GM19035 (cell line): ENCODE measurements at regions not wholly inside any gene's neighbourhood (a gene's known extent, or its start where the extent isn't known, plus 50 kb on each side); places are given as distances from the start of the nearest gene placed in this dataset.

Experiments
- ATAC-seq: cut with Tn5 transposase; IDR thresholded peaks from one replicate; pipeline ENCODE4 v1.9.1; 2021; ENCODE audit not compliant: unreplicated experiment

DNA sequence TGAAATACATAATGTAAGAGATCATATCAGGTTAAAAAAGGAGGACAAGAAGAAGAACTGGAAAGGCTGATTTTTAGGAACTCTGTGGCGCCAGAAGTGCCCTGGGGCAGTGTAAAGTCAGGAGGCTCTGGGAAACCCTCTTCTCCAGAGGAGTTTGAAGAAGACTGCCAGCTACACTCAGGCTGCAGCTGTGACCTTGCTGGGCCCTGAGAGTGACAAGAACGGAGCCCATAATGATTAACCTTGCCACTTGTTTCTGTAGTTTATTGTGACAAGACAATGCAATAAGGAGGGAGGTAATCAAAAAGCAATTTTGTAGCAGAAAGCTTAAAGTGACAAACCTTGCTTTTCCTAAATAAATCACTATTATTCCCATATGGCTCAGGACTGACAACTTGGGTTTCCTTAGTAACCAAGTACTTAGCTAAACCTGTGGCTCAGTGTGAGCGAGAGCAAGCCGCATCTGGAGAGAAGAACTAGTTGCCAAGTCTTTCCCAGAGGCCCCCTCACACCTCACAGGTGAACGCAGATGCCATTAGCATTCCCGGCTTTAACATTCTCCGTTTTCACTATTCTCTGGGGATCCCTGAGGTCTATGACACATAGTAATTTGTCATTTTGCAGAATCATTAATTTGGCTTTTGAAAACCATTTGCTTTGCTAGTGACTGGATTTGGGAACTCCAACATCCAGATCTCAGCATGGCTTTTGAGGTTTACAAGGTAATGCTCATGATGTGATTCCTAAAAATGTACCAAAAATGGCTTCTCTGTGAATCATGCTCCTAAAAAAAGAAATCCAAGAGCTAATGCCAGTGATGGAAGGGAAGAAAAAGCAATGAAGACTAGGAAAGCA, 115.9 kb downstream of the OMA1 start:
- no peak for ATAC-seq

DNA sequence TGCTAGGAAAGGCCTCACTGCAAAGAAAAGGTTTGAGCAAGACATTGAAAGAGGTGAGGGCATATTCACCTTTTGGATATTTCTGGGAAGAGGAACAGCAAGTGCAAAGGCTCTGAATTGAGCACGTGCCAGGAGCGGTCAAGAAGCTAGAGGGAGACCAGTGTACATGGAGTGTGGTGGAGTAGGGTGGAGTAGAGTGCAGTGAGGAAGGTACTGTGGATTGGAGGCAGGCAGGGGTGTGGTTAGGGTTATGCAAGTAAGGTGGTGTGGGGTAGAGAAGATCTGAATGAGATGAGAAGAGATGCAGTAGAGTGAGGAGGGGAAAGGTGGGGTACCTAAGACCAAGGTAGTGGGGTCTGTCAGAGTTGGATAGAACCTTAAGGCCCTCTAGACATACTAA, 119.6 kb downstream of the OMA1 start:
- no peak for ATAC-seq

DNA sequence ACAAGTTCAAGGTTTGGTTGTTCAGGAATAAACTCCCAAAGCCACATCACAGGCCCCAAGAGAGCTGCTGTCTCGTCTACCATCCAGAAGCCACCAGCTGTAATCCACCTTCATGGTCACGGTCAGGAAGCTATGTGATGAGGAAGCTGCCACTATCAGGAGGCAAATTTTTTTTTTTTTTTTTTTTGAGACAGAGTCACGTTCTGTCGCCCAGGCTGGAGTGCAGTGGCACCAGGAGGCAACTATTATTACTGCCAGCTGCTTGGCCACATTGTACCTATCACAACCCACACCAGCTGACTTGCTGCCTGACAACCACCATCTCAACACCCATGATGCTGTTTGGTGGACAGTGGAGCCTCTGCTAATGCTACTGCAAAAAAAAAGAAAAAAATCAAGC, 124.1 kb downstream of the OMA1 start:
- no peak for ATAC-seq

DNA sequence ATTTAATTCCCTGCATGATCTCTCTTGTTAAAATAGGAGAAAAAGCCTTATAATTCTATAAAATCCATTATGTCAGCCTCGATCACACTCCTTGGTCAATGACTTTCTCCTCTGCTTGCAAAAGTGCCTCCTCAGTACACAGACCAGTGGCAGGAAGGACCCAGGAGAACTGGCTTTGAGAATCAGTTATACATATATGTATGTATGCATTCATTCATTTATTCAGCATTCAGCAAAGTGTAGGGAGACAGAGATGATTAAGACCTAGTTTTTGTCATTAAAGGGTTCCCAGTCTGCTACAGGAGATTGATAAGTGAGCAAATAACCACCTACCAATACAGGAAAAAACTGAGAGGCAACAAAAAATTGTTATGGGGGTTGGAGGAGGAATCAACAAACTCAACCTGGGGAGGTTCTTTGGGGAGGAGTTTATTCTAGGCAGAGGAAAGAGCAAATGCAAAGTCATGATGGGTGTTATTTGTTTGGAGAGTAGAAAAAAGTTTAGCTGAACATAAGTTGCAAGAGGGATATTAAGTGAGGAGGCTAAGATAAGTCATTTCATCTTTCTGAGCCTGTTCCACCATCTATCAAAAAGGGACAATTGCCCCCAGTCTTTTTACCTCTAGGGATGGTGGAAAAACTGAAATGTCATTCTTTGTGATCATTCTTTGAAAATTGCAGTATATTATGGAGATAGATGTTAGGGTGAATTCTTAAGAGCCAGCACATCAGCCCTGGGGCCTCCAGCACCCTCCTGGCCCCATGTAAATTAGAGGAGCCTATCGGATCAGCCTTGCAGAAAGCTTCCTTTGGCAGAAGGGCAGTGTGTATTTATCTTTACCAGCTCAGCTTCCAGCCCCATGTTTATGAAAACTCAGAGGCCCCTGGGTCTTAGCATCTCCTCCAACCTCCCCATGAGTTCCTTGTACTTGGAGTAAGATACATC, 128.0 kb downstream of the OMA1 start:
- ATAC-seq: no peak

DNA sequence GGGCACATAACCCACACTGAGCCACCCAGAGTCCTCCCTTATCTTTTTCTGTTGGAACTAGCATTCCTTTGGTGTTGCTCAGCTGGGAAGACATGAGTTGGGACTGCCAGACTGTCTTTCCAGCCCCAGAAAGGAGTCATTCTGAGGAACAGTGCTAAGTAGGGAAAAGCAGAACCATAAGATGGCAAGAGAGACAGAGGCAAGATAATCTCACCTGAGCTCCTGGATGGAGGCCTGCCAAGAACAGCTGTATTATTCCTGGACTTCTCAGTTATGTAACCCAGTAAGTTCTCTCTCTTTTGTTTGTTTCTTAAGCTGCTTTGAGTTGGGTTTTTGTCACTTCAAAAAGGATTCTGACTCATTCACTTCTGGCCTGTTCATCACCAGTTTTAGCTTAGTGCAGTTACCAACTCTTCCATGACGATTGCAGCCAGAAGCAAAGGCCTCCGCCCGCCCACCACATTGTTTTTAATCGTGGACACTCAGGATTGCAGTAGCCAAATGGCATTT, 134.4 kb downstream of the OMA1 start:
- no peak for ATAC-seq

DNA sequence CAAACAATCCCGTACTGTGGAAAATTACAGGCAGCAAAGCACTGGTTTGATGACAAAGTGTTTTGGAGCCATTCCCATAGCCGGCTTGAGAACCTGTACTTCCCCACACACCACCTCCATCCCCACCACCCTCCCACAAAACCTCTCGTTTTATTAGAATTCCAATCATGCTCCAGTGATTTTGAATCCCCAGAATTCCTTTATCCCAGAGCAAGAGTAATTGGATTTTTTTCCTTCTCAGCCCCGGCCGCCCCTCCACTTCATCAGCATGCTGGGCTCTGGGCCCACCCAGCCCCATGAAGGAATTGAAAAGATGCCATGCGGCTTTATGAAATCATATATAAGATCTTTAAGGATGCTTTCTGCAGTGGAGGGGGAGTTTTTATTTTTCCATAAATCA, 136.6 kb downstream of the OMA1 start:
- no peak for ATAC-seq

DNA sequence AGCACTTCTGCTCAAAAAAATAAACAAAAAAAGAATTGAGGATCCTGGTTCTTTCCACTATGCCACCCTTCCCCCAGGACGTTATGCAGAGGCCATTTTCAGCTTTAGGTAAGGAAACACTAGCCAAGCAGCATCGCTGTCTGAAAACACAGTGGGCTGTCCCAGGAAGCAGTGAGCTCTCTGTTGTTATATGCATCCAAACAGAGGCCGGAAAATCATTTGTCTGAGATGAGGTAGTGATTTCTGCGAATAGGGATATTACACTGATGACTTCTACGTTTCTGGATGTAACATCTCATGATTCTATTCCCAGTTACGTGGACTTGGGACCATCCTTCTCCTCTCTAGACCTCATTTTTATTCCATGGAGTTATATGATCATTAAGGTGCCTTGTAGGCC, 137.2 kb downstream of the OMA1 start:
- no peak for ATAC-seq

DNA sequence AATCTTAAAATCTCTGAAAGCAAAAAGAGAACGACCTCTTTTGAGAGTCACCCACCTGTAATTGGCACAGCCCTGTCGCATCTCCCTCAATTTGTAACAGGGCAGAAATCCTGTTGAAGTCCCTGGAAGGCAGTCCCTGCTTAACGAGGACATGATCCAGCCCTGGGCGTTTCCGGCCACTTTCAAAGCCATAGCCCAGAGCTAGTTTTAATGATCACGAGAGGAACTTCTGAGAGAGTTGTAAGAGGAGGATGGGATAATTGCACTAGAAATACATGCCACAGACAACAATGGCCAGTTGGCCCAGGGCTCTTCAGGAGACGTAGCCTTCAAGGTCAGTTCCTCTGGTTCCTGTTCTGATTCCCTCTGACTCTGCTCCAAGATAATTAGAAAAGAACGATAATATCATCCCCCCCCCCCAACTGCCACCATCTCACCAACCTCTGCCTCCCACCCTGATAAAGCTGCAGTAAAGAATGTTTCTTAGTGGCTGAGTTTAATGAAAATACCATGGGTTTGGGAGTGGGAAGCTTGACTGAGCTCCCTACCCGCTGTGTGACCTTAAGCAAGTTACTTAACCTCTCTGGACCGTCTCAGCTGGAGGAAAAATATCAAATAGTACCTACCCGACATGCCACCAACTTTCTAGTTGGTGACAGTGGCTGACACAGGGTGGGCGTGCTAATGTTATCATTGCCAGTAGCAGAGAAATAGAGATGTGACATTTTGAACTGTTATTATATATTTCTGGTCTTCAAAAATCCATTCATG, 140.0 kb downstream of the OMA1 start:
- ATAC-seq: no peak

DNA sequence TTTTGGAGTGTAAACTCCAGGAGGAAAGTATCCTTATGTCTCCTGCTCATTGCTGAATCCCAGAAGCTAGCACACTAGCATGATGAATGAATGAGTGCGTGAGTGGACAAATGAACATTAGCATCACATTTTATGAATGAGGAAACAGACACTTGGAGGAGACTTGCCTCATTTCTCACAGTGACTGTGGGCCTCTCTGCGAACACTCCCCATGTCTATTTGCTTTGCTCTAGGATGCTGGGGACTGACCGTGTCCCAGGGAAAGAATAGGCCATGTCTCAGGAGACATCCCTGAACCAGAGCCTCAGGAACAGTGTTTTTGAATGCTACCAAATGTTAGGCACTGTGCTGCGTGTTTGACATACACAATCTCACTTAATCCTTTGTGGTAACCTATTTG, 140.9 kb downstream of the OMA1 start:
- ATAC-seq: no peak

DNA sequence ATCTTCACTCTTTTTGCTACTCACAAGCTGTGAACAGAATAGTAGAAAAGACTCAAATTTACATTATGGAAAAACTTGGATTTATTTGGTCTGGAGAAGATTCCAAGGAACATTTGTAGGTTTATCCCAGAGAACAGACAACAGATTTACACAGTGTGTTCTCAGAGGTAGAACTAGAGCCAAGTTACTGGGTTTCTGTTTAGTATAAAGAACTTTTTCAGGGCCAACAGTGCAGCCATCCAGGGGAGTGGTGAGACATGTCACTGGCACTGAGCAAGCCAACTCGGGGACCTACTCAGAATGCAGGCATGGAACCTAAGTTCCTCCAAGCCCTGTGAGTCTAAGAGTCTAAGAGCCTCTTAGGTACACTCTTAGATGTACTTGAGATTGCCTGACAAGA, 142.6 kb downstream of the OMA1 start:
- ATAC-seq: no peak

DNA sequence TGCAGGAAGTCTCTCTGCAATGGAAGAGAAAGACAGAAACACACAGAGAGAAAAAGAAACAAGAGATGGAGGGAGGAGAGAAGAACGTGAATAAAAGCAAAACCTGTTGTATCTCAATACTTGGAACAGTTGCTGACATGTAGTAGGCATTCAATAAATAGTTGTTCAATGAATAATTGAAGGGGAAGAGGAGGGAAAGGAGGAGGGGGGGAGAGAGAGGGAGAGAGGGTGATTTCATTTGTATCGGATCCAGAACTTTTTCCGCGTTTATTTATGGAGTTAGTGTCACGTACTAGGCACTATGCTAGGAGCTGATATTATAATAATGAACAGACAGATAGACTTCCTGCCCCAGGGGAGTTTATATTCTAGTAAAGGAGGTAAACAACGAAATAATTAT, 144.1 kb downstream of the OMA1 start:
- ATAC-seq: no peak

DNA sequence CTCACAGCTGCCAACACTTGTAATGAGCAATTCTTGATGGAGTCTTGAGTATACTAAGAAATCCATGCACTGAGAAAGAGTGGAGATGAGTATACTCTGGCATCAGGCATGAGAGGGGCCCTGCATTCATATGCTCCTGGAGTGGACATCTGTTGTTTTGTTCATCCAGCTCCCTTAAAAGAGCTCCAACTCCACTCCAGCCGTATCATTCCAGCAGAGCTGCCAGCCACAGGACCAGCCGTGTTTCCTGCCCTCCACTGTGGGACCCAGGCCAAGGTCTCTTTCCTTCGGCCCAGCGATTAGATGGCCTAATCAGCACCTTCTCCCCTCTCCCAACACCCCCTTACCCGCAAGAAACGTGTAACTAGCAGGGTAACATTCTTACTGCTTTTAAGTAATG, 144.5 kb downstream of the OMA1 start:
- no peak for ATAC-seq

DNA sequence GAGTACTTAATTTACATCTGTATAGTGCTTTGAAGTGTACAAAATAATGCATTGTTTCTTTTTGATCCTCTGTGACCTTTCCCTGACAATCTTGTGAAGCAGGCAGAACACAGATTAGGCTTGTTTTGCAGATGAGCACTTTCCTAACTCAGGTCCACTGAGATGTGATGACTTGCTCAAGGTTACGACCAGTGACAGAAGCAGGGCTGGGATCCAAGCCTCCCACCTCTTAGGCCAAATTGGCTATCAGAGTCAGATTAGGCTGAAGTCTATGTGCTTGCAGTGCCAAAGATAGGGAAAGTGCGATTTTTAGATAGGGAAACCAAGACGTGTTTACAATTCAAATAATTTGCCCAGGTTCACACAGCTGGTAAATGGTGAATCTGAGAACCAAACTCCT, 147.3 kb downstream of the OMA1 start:
- no peak for ATAC-seq

DNA sequence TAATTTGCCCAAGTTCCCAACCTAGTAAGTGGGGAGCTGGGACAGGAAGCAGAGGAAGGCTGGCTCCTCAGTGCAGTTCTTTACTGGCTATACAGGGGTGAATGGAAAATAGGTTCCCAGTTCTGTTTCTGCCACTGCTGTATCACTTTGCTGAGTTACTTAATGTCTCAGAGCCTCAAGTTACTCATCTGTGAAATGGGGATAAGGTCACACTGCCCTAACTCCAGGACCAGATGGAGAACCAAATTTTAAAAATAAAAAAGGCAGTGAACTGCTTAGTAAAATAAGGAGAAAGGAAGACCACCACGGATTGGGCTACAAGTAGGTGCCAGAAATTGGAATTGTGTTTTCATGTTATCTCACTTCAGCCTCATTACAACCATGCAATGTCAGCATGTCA, 147.8 kb downstream of the OMA1 start:
- no peak for ATAC-seq

DNA sequence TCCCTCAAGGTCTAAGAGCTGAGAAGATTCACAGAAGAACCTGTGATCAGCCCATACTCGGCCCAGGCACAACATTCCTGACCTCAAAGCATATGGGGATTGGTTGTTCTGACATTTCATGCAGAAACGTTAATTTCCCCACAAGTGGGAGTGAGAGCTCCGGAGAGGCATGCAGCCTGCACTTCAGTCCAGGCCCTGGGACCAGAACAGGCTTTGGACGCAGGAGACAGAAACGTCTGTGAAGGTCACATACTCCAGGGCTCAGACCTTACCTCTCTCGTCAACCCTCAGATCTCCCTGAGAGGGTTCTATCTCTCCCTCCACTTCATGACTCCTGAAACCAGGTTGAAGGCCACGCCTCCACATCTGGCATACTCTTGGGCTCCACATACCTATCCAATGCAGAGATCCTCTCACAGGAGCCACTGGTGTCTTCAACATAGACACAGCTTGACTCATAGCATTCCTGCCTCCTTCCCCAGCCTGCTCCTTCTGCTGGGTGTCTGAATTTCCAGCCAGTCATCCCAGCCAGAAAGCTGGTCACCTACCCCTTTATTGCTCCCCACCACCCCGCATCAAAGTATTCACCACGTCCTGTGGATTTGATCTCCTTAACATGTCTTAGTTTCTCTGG, 149.2 kb downstream of the OMA1 start:
- ATAC-seq: no peak

DNA sequence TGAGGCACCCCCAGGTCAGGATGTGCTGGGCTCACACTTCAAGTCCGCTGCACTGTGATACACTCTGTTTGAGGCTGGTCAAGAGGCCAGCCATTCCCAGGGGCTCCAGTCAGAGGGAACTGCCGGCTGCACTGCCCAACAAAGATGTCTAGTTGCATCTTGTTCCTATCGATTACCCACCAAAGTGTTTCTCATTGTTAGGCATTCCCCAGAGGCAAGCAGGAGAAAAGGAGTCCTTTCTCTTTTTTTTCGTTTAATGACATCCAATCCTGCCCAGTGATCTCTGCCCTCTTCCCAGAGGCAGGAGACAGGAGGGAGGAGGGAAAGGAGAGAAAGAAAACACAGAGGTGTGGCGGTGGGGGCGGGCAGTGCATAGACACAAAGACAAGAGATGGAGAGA, 150.4 kb downstream of the OMA1 start:
- ATAC-seq: no peak

DNA sequence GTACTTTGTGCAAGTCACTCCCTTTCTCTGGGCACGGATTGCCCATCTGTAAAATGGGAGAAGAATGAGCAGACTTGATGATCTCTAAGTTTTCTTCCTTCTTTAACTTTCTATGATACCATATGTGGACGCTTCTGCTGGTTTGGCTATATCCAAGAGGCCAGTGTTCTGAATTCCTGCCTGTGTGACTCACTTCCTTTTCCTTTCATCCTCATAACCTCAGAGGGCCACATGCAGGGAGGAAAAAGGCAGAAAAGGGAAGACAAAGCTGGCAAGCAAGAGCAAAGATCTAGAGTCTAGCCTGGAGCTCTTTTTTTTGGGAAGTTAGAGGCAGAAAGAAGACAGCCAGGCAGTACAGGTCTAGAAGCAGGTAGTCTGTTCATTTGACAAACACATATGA, 151.2 kb downstream of the OMA1 start:
- ATAC-seq: no peak

DNA sequence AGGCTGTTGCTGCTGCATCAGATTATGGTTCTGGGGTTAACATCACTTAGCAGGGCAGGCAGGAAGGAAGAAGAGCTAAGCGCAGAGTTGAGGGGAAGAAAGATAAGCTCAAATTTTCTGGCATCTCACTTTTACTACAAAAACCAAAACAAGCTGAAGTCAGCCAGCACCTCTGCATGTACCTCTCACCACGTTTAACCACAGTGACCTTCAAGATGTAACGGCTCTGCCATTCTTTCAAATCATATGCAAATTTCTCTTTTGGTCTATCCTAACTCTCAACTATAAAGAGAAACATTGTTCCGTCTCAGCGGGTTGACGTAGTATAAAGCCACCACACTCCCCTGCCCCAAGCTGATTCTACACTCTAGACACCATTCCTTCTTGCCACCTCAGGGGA, 154.4 kb downstream of the OMA1 start:
- no peak for ATAC-seq

DNA sequence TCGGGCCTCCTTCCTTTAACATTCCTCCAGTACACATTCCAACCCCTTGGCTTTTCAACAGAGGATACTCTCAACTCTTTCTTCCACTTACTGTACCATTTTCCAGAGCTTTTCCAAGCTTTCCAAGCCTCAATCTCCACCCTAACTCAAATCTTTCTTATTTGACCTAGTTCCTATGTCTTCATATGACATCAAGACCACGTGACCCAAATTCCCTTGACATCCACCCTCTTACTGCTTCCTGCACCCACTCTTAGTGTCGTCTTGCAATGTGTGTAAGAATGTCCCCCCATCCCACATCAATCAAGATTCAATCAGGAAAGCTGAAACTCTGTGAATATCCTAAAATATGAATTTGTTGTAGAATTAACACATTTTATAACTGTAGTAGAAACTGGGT, 155.0 kb downstream of the OMA1 start:
- no peak for ATAC-seq

DNA sequence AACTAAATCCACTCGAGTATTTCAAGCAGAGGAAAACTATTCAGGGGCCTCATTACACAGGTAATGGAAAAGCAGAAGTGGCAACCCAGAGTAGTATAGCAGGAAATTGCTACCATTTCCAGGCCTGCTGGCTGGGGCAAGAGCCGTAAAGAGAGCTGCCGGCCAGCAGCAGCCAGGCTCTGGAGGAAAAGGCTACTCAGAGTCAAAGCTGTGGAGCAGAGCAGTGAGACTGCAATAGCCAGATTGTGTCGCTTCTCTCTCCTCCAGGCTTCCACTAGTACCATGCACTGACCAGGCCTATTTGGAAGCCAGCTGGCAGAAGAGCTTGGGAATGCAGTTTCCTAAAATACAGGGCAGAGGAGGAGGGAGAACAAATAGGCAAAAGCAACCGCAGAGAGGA, 155.5 kb downstream of the OMA1 start:
- no peak for ATAC-seq

DNA sequence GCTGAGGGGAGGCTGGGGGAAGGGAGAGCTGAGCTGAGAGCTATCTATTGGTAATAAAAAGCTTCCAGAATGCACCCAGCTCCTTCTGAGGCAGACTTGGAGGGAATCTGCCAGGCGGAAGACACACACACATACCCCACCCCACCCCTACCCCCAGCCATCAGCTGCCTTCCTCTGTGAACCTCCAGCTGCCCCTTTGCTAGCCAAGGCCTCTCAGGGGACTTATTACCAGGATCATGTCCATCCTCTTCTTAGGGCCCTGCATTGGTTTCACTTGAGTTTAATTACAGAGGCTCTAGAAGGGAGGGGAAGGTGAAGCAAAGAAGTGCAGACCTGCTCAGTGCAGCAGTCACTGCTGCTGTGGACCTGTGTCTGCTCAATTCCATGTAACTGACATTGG, 156.4 kb downstream of the OMA1 start:
- no peak for ATAC-seq
